HG03108 (cell line): ENCODE measurements at regions not wholly inside any gene's neighbourhood (a gene's known extent, or its start where the extent isn't known, plus 50 kb on each side); places are given as distances from the start of the nearest gene placed in this dataset.
"Not testable (repeated sequence)": the region's sequence is repeated elsewhere in the genome, so short reads cannot be mapped to it uniquely, and the experiment has no call there.

ENCODE experiments used
- ATAC-seq: cut with Tn5 transposase; IDR thresholded peaks from one replicate; pipeline ENCODE4 v1.9.1; 2021; ENCODE audit warnings: moderate library complexity; ENCODE audit not compliant: unreplicated experiment

GRCh38 chr1:67528141-67528540, 97.9 kb upstream of the SERBP1 start:
- no peak for ATAC-seq

- no peak for ATAC-seq
Observed at GRCh38 chr1:67530071-67530470, 99.9 kb upstream of the SERBP1 start.

- peak; percentile 44 for ATAC-seq
Observed at GRCh38 chr1:67532452-67533216, 102.4 kb upstream of the SERBP1 start.

GRCh38 chr1:67534627-67535065, 104.4 kb upstream of the SERBP1 start:
- no peak for ATAC-seq

- peak; percentile 84 for ATAC-seq
Observed at GRCh38 chr1:67535474-67535873, 105.3 kb upstream of the SERBP1 start.

GRCh38 chr1:67536957-67537666, 106.9 kb upstream of the SERBP1 start:
- no peak for ATAC-seq

- ATAC-seq = no peak
Observed at GRCh38 chr1:67537667-67538018, 107.4 kb upstream of the SERBP1 start.

GRCh38 chr1:67540025-67540732, 110.0 kb upstream of the SERBP1 start:
- ATAC-seq = no peak

GRCh38 chr1:67540733-67541125, 110.5 kb upstream of the SERBP1 start:
- ATAC-seq = no peak

- ATAC-seq = no peak
Observed at GRCh38 chr1:67542747-67543146, 112.5 kb upstream of the SERBP1 start.

GRCh38 chr1:67544921-67545320, 114.7 kb upstream of the SERBP1 start:
- no peak for ATAC-seq

GRCh38 chr1:67545364-67545763, 115.2 kb upstream of the SERBP1 start:
- ATAC-seq = no peak

- no peak for ATAC-seq
Observed at GRCh38 chr1:67551375-67551774, 121.2 kb upstream of the SERBP1 start.

- no peak for ATAC-seq
Observed at GRCh38 chr1:67552336-67552759, 122.1 kb upstream of the SERBP1 start.

- ATAC-seq = not testable (repeated sequence)
Observed at GRCh38 chr1:67554204-67554603, 124.0 kb upstream of the SERBP1 start.

- ATAC-seq = no peak
Observed at GRCh38 chr1:67555461-67556296, 125.5 kb upstream of the SERBP1 start.

GRCh38 chr1:67556297-67556900, 126.2 kb upstream of the SERBP1 start:
- ATAC-seq = no peak

- no peak for ATAC-seq
Observed at GRCh38 chr1:67557696-67558448, 127.1 kb upstream of the GADD45A start.

GRCh38 chr1:67558449-67559193, 126.4 kb upstream of the GADD45A start:
- no peak for ATAC-seq
